H9 (cell line): ENCODE measurements at regions not wholly inside any gene's neighbourhood (a gene's known extent, or its start where the extent isn't known, plus 50 kb on each side); places are given as distances from the start of the nearest gene placed in this dataset.

Experiments
- DNase-seq: peaks from one replicate; pipeline ENCODE4 v3.0.0-alpha.2; 2017
- H2AFZ ChIP-seq: one replicate; pipeline ENCODE4 v1.6.1; 2013; ENCODE audit warnings: mild to moderate bottlenecking, low read length, control low read depth, moderate library complexity
- H2AK5ac ChIP-seq: 2 replicates; pipeline ENCODE4 v1.6.1; 2013; ENCODE audit warnings: low read length, control low read depth, mixed read lengths; ENCODE audit not compliant: insufficient read length
- H2BK120ac ChIP-seq: one replicate; pipeline ENCODE4 v1.6.1; 2013; ENCODE audit warnings: low read depth, mild to moderate bottlenecking, low read length, control low read depth, inconsistent platforms; ENCODE audit not compliant: poor library complexity, severe bottlenecking
- H2BK12ac ChIP-seq: 2 replicates; pipeline ENCODE4 v1.6.1; 2013; ENCODE audit warnings: low read length, control low read depth, mixed read lengths, low read depth; ENCODE audit not compliant: insufficient read length
- H2BK15ac ChIP-seq: 2 replicates; pipeline ENCODE4 v1.6.1; 2013; ENCODE audit warnings: low read depth, low read length, control low read depth
- H2BK20ac ChIP-seq: one replicate; pipeline ENCODE4 v1.6.1; 2013; ENCODE audit warnings: low read depth, mild to moderate bottlenecking, low read length, control low read depth, inconsistent platforms; ENCODE audit not compliant: poor library complexity, severe bottlenecking
- H2BK5ac ChIP-seq: 2 replicates; pipeline ENCODE4 v1.6.1; 2013; ENCODE audit warnings: low read length, control low read depth, mixed read lengths; ENCODE audit not compliant: insufficient read length
- H3K14ac ChIP-seq: 2 replicates; pipeline ENCODE4 v1.6.1; 2013; ENCODE audit warnings: low read length, control low read depth; ENCODE audit not compliant: insufficient read depth
- H3K18ac ChIP-seq: 2 replicates; pipeline ENCODE4 v1.6.1; 2013; ENCODE audit warnings: low read depth, mild to moderate bottlenecking, mixed read lengths, low read length, control low read depth; ENCODE audit not compliant: insufficient read length
- H3K23ac ChIP-seq: 2 replicates; pipeline ENCODE4 v1.6.1; 2013; ENCODE audit warnings: low read length, control low read depth, mixed read lengths, low read depth; ENCODE audit not compliant: insufficient read length
- H3K23me2 ChIP-seq: 2 replicates; pipeline ENCODE4 v1.6.1; 2013; ENCODE audit warnings: low read depth, mild to moderate bottlenecking, mixed read lengths, low read length, control low read depth; ENCODE audit not compliant: insufficient read length, poor library complexity, severe bottlenecking
- H3K27ac ChIP-seq: 2 replicates; pipeline ENCODE4 v1.5.1; 2013; ENCODE audit warnings: low read length, control low read depth, mixed read lengths, low read depth; ENCODE audit not compliant: insufficient read length
- H3K27me3 ChIP-seq: 2 replicates; pipeline ENCODE4 v1.6.1; 2013; ENCODE audit warnings: low read length, control low read depth, inconsistent platforms; ENCODE audit not compliant: insufficient read depth
- H3K4ac ChIP-seq: 2 replicates; pipeline ENCODE4 v1.6.1; 2013; ENCODE audit warnings: low read depth, mild to moderate bottlenecking, control low read depth, inconsistent platforms, low read length, moderate library complexity
- H3K4me1 ChIP-seq: 2 replicates; pipeline ENCODE4 v1.6.1; 2013; ENCODE audit warnings: low read length, control low read depth, inconsistent platforms; ENCODE audit not compliant: insufficient read depth
- H3K4me2 ChIP-seq: 2 replicates; pipeline ENCODE4 v1.6.1; 2013; ENCODE audit warnings: low read length, control low read depth, mixed read lengths; ENCODE audit not compliant: insufficient read length, insufficient read depth
- H3K56ac ChIP-seq: 2 replicates; pipeline ENCODE4 v1.6.1; 2013; ENCODE audit warnings: low read depth, mild to moderate bottlenecking, mixed read lengths, low read length, control low read depth; ENCODE audit not compliant: insufficient read length
- H3K79me1 ChIP-seq: 2 replicates; pipeline ENCODE4 v1.6.1; 2013; ENCODE audit warnings: low read depth, mild to moderate bottlenecking, moderate library complexity, low read length, control low read depth, inconsistent platforms; ENCODE audit not compliant: insufficient read depth, poor library complexity, severe bottlenecking
- H3K79me2 ChIP-seq: 2 replicates; pipeline ENCODE4 v1.6.1; 2013; ENCODE audit warnings: low read length, control low read depth, inconsistent platforms; ENCODE audit not compliant: insufficient read depth
- H3K9ac ChIP-seq: 2 replicates; pipeline ENCODE4 v1.6.1; 2013; ENCODE audit warnings: low read length, control low read depth, mixed read lengths; ENCODE audit not compliant: insufficient read length; ENCODE audit errors: extremely low read depth
- H3K9me3 ChIP-seq: one replicate; pipeline ENCODE4 v1.6.1; 2013; ENCODE audit warnings: low read depth, low read length, inconsistent platforms; ENCODE audit not compliant: control insufficient read depth
- H3T11ph ChIP-seq: one replicate; pipeline ENCODE4 v1.6.1; 2013; ENCODE audit warnings: mild to moderate bottlenecking, low read length, control low read depth, inconsistent platforms
- H4K20me1 ChIP-seq: one replicate; pipeline ENCODE4 v1.6.1; 2013; ENCODE audit not compliant: control insufficient read depth, insufficient read length, insufficient read depth
- H4K5ac ChIP-seq: 2 replicates; pipeline ENCODE4 v1.6.1; 2013; ENCODE audit warnings: low read depth, mild to moderate bottlenecking, mixed read lengths, low read length, control low read depth; ENCODE audit not compliant: insufficient read length
- H4K8ac ChIP-seq: replicated peaks from 2 replicates; pipeline ENCODE4 v1.6.1; 2013; ENCODE audit warnings: low read length, control low read depth, mixed read lengths, low read depth; ENCODE audit not compliant: insufficient read length
- H4K91ac ChIP-seq: 2 replicates; pipeline ENCODE4 v1.6.1; 2013; ENCODE audit warnings: low read depth, mild to moderate bottlenecking, moderate library complexity, mixed read lengths, low read length, control low read depth; ENCODE audit not compliant: insufficient read length
- H3K27ac Mint-ChIP-seq, 3 experiments: 2 replicates in 2 of 3; 3 replicates in 1 of 3; pipeline ENCODE4 v1.8.0; 2020 to 2021; ENCODE audit warnings: mixed read lengths in 3 of 3, mild to moderate bottlenecking in 1 of 3, moderate library complexity in 1 of 3
- H3K27me3 Mint-ChIP-seq: 2 replicates; pipeline ENCODE4 v1.8.0; 2021; ENCODE audit warnings: low read depth, mild to moderate bottlenecking, moderate library complexity, mixed read lengths
- H3K36me3 Mint-ChIP-seq, 3 experiments: 2 replicates in 2 of 3; 3 replicates in 1 of 3; pipeline ENCODE4 v1.8.0; 2020 to 2021; ENCODE audit warnings: low read depth in 3 of 3, mixed read lengths in 3 of 3; ENCODE audit not compliant: insufficient read depth in 1 of 3
- H3K4me1 Mint-ChIP-seq, 2 experiments: 2 replicates each; pipeline ENCODE4 v1.8.0; 2020; ENCODE audit warnings: mixed read lengths in 2 of 2
- H3K4me3 Mint-ChIP-seq, 2 experiments: 2 replicates in 1 of 2; 3 replicates in 1 of 2; pipeline ENCODE4 v1.8.0; 2020 to 2021; ENCODE audit warnings: mild to moderate bottlenecking in 2 of 2, mixed read lengths in 2 of 2, moderate library complexity in 1 of 2
- H3K9me3 Mint-ChIP-seq, 2 experiments: 2 replicates in 1 of 2; 3 replicates in 1 of 2; pipeline ENCODE4 v1.8.0; 2020; ENCODE audit warnings: mild to moderate bottlenecking in 2 of 2, mixed read lengths in 2 of 2, moderate library complexity in 1 of 2
- WGBS: extraction: QIAGEN DNeasy Blood & Tissue Kit; methylation state at CpG from one replicate; pipeline ENCODE4 v1.1.7; 2013; ENCODE audit warnings: missing lambda C conversion rate, low lambda C conversion rate, mixed read lengths; ENCODE audit not compliant: insufficient read length; ENCODE audit errors: extremely low coverage; 5-methylcytosine and 5-hydroxymethylcytosine counted together
- TF ChIP-seq, protein P1 (sequence below): fragments of 200-600 bp; sonication (generic); conservative IDR thresholded peaks from 3 replicates; pipeline ENCODE4 v1.8.0; 2021; ENCODE audit warnings: antibody characterized with exemption, mild to moderate bottlenecking

DNA sequence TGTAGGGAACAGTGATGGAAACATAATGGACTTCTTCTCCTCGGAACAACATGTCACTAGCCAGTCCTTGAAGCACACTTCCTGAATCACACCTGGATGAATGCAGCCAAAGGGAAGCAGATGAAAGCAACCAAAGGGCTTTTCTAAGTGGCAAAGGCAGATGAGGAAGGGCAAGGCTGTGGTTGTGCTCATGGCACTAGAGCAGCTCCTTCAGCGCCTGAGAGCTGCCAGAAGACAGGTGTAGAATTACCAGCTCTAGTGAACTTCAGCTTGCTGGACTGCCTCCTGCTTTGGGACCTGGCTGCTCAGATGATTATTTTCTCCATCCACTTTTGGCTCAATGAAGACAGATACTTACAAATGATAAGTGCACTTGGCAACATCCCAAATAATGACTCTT lies 1372.1 kb upstream of the SEL1L start:
- Histone ChIP-seq H2BK20ac (no peak overlapping the region), H3K18ac (no peak overlapping the region), H2BK120ac (no peak overlapping the region), H2BK12ac (no peak overlapping the region), H2BK5ac (no peak overlapping the region), H3K4ac (no peak overlapping the region), H2BK15ac (no peak overlapping the region), H3K9me3 (no peaks in the 10 kb centered on the region), H3K27me3 (no peaks in the 10 kb centered on the region), H3K79me2 (no peaks in the 10 kb centered on the region), H3K23ac (no peak overlapping the region), H3T11ph (no peak overlapping the region), H3K9ac (no peak overlapping the region), H3K14ac (no peak overlapping the region; the same call in 1 of the 2 replicates), H4K91ac (no peak overlapping the region), H3K4me1 (no peaks in the 10 kb centered on the region), H4K20me1 (no peaks in the 10 kb centered on the region), H3K23me2 (no peaks in the 10 kb centered on the region), H4K8ac (no peak overlapping the region), H3K4me2 (no peak overlapping the region), H2AFZ (no peak overlapping the region), H3K79me1 (no peaks in the 10 kb centered on the region), H4K5ac (no peak overlapping the region), H3K56ac (no peak overlapping the region), H2AK5ac (no peak overlapping the region), H3K27ac (no peak overlapping the region)
- no peaks in the 10 kb centered on the region for H3K36me3 Mint-ChIP-seq
- H3K4me1 Mint-ChIP-seq = peaks cover 3 to 4% of the 10 kb centered on the region in 2 experiments; a peak in 2 of 4 replicates
- H3K27me3 Mint-ChIP-seq = no peaks in the 10 kb centered on the region
- TF ChIP-seq, protein P1, sequence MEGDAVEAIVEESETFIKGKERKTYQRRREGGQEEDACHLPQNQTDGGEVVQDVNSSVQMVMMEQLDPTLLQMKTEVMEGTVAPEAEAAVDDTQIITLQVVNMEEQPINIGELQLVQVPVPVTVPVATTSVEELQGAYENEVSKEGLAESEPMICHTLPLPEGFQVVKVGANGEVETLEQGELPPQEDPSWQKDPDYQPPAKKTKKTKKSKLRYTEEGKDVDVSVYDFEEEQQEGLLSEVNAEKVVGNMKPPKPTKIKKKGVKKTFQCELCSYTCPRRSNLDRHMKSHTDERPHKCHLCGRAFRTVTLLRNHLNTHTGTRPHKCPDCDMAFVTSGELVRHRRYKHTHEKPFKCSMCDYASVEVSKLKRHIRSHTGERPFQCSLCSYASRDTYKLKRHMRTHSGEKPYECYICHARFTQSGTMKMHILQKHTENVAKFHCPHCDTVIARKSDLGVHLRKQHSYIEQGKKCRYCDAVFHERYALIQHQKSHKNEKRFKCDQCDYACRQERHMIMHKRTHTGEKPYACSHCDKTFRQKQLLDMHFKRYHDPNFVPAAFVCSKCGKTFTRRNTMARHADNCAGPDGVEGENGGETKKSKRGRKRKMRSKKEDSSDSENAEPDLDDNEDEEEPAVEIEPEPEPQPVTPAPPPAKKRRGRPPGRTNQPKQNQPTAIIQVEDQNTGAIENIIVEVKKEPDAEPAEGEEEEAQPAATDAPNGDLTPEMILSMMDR = no peak
- H3K4me3 Mint-ChIP-seq = no peak overlapping the region
- WGBS = no CpG with 5 or more reads among the region's 2 CpGs
- no peaks in the 10 kb centered on the region for H3K9me3 Mint-ChIP-seq
- H3K27ac Mint-ChIP-seq = no peak overlapping the region
- no peak for DNase-seq
